GM21423 (cell line): ENCODE measurements at regions not wholly inside any gene's neighbourhood (a gene's known extent, or its start where the extent isn't known, plus 50 kb on each side); places are given as distances from the start of the nearest gene placed in this dataset.

Experiments
- ATAC-seq: cut with Tn5 transposase; IDR thresholded peaks from one replicate; pipeline ENCODE4 v1.9.1; 2021; ENCODE audit warnings: mild to moderate bottlenecking, moderate library complexity; ENCODE audit not compliant: unreplicated experiment

- no peak for ATAC-seq
Measured at GRCh38 chr10:4137299-4137698, 352.3 kb upstream of the KLF6 start.

- ATAC-seq, result peak; percentile 81
Measured at GRCh38 chr10:4136121-4136520, 351.1 kb upstream of the KLF6 start.

- ATAC-seq, result no peak
Measured at GRCh38 chr10:4132216-4132556, 347.2 kb upstream of the KLF6 start.

GRCh38 chr10:4131407-4132215, 346.6 kb upstream of the KLF6 start:
- peak; percentile 53 for ATAC-seq

GRCh38 chr10:4130685-4131084, 345.7 kb upstream of the KLF6 start:
- ATAC-seq, result no peak

GRCh38 chr10:4129866-4130477, 345.0 kb upstream of the KLF6 start:
- no peak for ATAC-seq

- ATAC-seq, result peak; percentile 57
Measured at GRCh38 chr10:4127518-4128315, 342.7 kb upstream of the KLF6 start.

- ATAC-seq, result no peak
Measured at GRCh38 chr10:4125776-4126175, 340.8 kb upstream of the KLF6 start.

GRCh38 chr10:4121502-4122380, 336.7 kb upstream of the KLF6 start:
- ATAC-seq, result peak; percentile 57

- ATAC-seq, result no peak
Measured at GRCh38 chr10:4120096-4120853, 335.3 kb upstream of the KLF6 start.

- no peak for ATAC-seq
Measured at GRCh38 chr10:4119107-4119506, 334.1 kb upstream of the KLF6 start.

GRCh38 chr10:4117604-4118003, 332.6 kb upstream of the KLF6 start:
- no peak for ATAC-seq

GRCh38 chr10:4111643-4112042, 326.6 kb upstream of the KLF6 start:
- ATAC-seq, result no peak

GRCh38 chr10:4109469-4109868, 324.5 kb upstream of the KLF6 start:
- no peak for ATAC-seq

- no peak for ATAC-seq
Measured at GRCh38 chr10:4108693-4109092, 323.7 kb upstream of the KLF6 start.

- no peak for ATAC-seq
Measured at GRCh38 chr10:4107285-4107851, 322.4 kb upstream of the KLF6 start.

GRCh38 chr10:4103603-4104002, 318.6 kb upstream of the KLF6 start:
- ATAC-seq, result no peak

GRCh38 chr10:4102802-4103344, 317.9 kb upstream of the KLF6 start:
- no peak for ATAC-seq

- ATAC-seq, result peak; percentile 44
Measured at GRCh38 chr10:4101918-4102654, 317.1 kb upstream of the KLF6 start.
